ENCODE measurements at regions not wholly inside any gene's neighbourhood (a gene's known extent, or its start where the extent isn't known, plus 50 kb on each side); places are given as distances from the start of the nearest gene placed in this dataset.

DNA sequence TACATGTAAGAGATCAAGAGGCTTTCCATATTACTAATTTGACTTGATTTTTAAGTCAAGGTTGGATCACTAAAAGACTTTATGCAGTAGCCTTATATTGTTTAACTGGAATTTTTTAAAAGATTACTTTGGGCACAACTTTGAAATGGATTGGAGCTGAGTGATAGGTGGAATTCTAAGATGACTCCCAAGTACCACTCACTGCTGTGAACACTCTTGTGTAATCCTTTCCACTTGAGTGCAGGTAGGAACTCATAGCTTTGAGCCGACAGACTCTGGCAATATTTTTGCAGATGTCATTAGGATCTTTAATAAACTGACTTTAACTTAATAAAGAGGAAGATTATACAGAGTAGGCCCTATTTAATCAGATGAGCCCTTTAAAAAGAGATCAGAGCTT is 831.1 kb upstream of the NCAM2 start:
- Histone ChIP-seq H4K20me1 (replicated peaks; ENCODE audit: control insufficient read depth, extremely low read depth, insufficient read depth, low read length) (no peaks in the 10 kb centered on the region), H3K27ac (ENCODE audit: insufficient read depth, low read depth, low read length) (no peak overlapping the region), H3K9ac (replicated peaks; ENCODE audit: extremely low read depth, insufficient read depth, low read length) (no peak overlapping the region), H3K9me1 (replicated peaks; ENCODE audit: control insufficient read depth, extremely low read depth, insufficient read depth, low read length) (no peaks in the 10 kb centered on the region), H2AFZ (ENCODE audit: low read depth, low read length) (no peak overlapping the region), H3K4me1 (ENCODE audit: control insufficient read depth, extremely low read depth, insufficient read depth, low read length) (no peaks in the 10 kb centered on the region), H3K9me3 (replicated peaks; ENCODE audit: control insufficient read depth, insufficient read depth, low read length) (no peaks in the 10 kb centered on the region), H3K4me3 (replicated peaks in 1 of 3; ENCODE audit: insufficient read depth in 1 of 3, low read depth in 1 of 3, low read length in 3 of 3) (no peak overlapping the region), H3K79me2 (ENCODE audit: control insufficient read depth, insufficient read depth, low read length) (no peaks in the 10 kb centered on the region), H3K36me3 (ENCODE audit: control insufficient read depth in 2 of 2, extremely low read depth in 1 of 2, insufficient read depth in 2 of 2, low read length in 2 of 2) (no peaks in the 10 kb centered on the region), H3K4me2 (ENCODE audit: insufficient read depth, low read length) (no peak overlapping the region), H3K27me3 (ENCODE audit: control insufficient read depth in 2 of 2, insufficient read depth in 2 of 2, low read length in 2 of 2) (no peaks in the 10 kb centered on the region)
- TF ChIP-seq POLR2AphosphoS5 (IDR thresholded peaks at IDR 0.05; ENCODE audit: insufficient read depth, low read depth, low read length) (no peak), JUN (IDR thresholded peaks at IDR 0.05; ENCODE audit: borderline replicate concordance, insufficient read depth, insufficient read length, low read depth) (no peak), FOS (IDR thresholded peaks at IDR 0.05; ENCODE audit: borderline replicate concordance, insufficient read depth, low read length) (no peak), POLR2A (IDR thresholded peaks at IDR 0.05; ENCODE audit: low read depth, low read length) (no peak), EZH2 (IDR thresholded peaks at IDR 0.05; ENCODE audit: borderline replicate concordance, low read depth, low read length, severe bottlenecking) (no peak), MYC (IDR thresholded peaks at IDR 0.05; ENCODE audit: low read depth, low read length) (no peak), GATA2 (IDR thresholded peaks at IDR 0.05; ENCODE audit: insufficient read depth, insufficient read length, low read depth, low read length) (no peak)
- TF ChIP-seq, protein P1, sequence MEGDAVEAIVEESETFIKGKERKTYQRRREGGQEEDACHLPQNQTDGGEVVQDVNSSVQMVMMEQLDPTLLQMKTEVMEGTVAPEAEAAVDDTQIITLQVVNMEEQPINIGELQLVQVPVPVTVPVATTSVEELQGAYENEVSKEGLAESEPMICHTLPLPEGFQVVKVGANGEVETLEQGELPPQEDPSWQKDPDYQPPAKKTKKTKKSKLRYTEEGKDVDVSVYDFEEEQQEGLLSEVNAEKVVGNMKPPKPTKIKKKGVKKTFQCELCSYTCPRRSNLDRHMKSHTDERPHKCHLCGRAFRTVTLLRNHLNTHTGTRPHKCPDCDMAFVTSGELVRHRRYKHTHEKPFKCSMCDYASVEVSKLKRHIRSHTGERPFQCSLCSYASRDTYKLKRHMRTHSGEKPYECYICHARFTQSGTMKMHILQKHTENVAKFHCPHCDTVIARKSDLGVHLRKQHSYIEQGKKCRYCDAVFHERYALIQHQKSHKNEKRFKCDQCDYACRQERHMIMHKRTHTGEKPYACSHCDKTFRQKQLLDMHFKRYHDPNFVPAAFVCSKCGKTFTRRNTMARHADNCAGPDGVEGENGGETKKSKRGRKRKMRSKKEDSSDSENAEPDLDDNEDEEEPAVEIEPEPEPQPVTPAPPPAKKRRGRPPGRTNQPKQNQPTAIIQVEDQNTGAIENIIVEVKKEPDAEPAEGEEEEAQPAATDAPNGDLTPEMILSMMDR (IDR thresholded peaks at IDR 0.05; ENCODE audit: extremely low read depth in 1 of 2, insufficient read depth in 1 of 2, low read depth in 1 of 2, low read length in 2 of 2): no peak
- TF ChIP-seq, protein P2, sequence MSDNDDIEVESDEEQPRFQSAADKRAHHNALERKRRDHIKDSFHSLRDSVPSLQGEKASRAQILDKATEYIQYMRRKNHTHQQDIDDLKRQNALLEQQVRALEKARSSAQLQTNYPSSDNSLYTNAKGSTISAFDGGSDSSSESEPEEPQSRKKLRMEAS (IDR thresholded peaks at IDR 0.05; ENCODE audit: insufficient read depth, insufficient read length): no peak
- no TSS peak for BruUV-seq (replicated peaks)
- ChIA-PET CTCF (no interaction called here), POLR2A (no interaction called here)
- intact Hi-C loops (cut with micrococcal nuclease) (no loop called here), dilution Hi-C loops (cut with MboI; ENCODE audit: extremely low pct_ligation_motif_present, low sequenced_read_pairs) (no loop called here)
- FAIRE-seq (no peak), DNase-seq (ENCODE audit: low read depth, low spot score) (no peak)

Measured in endothelial cell of umbilical vein (primary cell).